ACC112 (cell line): ENCODE measurements at regions not wholly inside any gene's neighbourhood (a gene's known extent, or its start where the extent isn't known, plus 50 kb on each side); places are given as distances from the start of the nearest gene placed in this dataset.

Source experiments
- H2AFZ ChIP-seq: fragments of 200-600 bp; sonication (generic); one replicate; pipeline ENCODE4 v1.6.0; 2017; ENCODE audit warnings: antibody characterized with exemption, low read length; ENCODE audit not compliant: unreplicated experiment
- H3K27ac ChIP-seq: fragments of 200-600 bp; sonication (generic); 2 replicates; pipeline ENCODE4 v1.5.1; 2014; ENCODE audit warnings: low read depth, mild to moderate bottlenecking, antibody characterized with exemption, low read length, moderate library complexity
- H3K27me3 ChIP-seq: fragments of 200-600 bp; sonication (generic); 2 replicates; pipeline ENCODE4 v1.6.1; 2014; ENCODE audit warnings: mild to moderate bottlenecking, antibody characterized with exemption, low read length, moderate library complexity, mixed read lengths; ENCODE audit not compliant: insufficient read depth
- H3K36me3 ChIP-seq: fragments of 200-600 bp; sonication (generic); 2 replicates; pipeline ENCODE4 v1.6.1; 2016; ENCODE audit warnings: mild to moderate bottlenecking, antibody characterized with exemption, low read length, moderate library complexity, mixed read lengths; ENCODE audit not compliant: insufficient read depth
- H3K4me1 ChIP-seq: fragments of 200-600 bp; sonication (generic); one replicate; pipeline ENCODE4 v1.6.1; 2016; ENCODE audit warnings: low read length, mixed read lengths; ENCODE audit not compliant: insufficient read depth, unreplicated experiment, control insufficient read depth
- H3K4me3 ChIP-seq: fragments of 200-600 bp; sonication (generic); 2 replicates; pipeline ENCODE4 v1.5.1; 2014; ENCODE audit warnings: mild to moderate bottlenecking, low read depth, low read length
- H3K79me2 ChIP-seq: fragments of 200-600 bp; sonication (generic); one replicate; pipeline ENCODE4 v1.6.0; 2016; ENCODE audit warnings: low read length; ENCODE audit not compliant: control insufficient read depth, unreplicated experiment, insufficient read depth

GRCh38 chr7:18239212-18239611 is 211.6 kb upstream of the PRPS1L1 start:
- Histone ChIP-seq H3K36me3 (no peaks in the 10 kb centered on the region), H3K4me1 (no peaks in the 10 kb centered on the region), H3K4me3 (no peak overlapping the region), H2AFZ (no peak overlapping the region), H3K79me2 (no peaks in the 10 kb centered on the region), H3K27ac (no peak overlapping the region), H3K27me3 (peaks cover 47% of the 10 kb centered on the region)

- peaks cover 23% of the 10 kb centered on the region for H3K27me3 ChIP-seq
- H3K4me3 ChIP-seq: no peak overlapping the region
- no peak overlapping the region for H3K27ac ChIP-seq
- H3K4me1 ChIP-seq: no peaks in the 10 kb centered on the region
- H2AFZ ChIP-seq: no peak overlapping the region
- H3K36me3 ChIP-seq: no peaks in the 10 kb centered on the region
- H3K79me2 ChIP-seq: no peaks in the 10 kb centered on the region
Measured at GRCh38 chr7:18241543-18242231, 214.0 kb upstream of the PRPS1L1 start.

GRCh38 chr7:18243731-18244130 is 216.1 kb upstream of the PRPS1L1 start:
- Histone ChIP-seq H3K36me3 (no peaks in the 10 kb centered on the region), H3K79me2 (no peaks in the 10 kb centered on the region), H2AFZ (no peak overlapping the region), H3K27me3 (peaks cover 10% of the 10 kb centered on the region; the same call in 1 of the 2 replicates), H3K4me1 (no peaks in the 10 kb centered on the region), H3K4me3 (no peak overlapping the region), H3K27ac (no peak overlapping the region)

- Histone ChIP-seq H3K36me3 (no peaks in the 10 kb centered on the region), H2AFZ (no peak overlapping the region), H3K4me1 (no peaks in the 10 kb centered on the region), H3K27ac (no peak overlapping the region), H3K79me2 (no peaks in the 10 kb centered on the region), H3K27me3 (no peaks in the 10 kb centered on the region), H3K4me3 (no peak overlapping the region)
Measured at GRCh38 chr7:18250133-18250532, 222.5 kb upstream of the PRPS1L1 start.

- Histone ChIP-seq H2AFZ (no peak overlapping the region), H3K4me1 (no peaks in the 10 kb centered on the region), H3K4me3 (no peak overlapping the region), H3K27me3 (no peaks in the 10 kb centered on the region), H3K36me3 (no peaks in the 10 kb centered on the region), H3K27ac (no peak overlapping the region), H3K79me2 (no peaks in the 10 kb centered on the region)
Measured at GRCh38 chr7:18257711-18258110, 230.1 kb upstream of the PRPS1L1 start.

- H3K27ac ChIP-seq: no peak overlapping the region
- H2AFZ ChIP-seq: no peak overlapping the region
- no peak overlapping the region for H3K4me3 ChIP-seq
- no peaks in the 10 kb centered on the region for H3K4me1 ChIP-seq
- no peaks in the 10 kb centered on the region for H3K79me2 ChIP-seq
- H3K36me3 ChIP-seq: no peaks in the 10 kb centered on the region
- H3K27me3 ChIP-seq: no peaks in the 10 kb centered on the region
Measured at GRCh38 chr7:18262058-18262457, 233.5 kb upstream of the HDAC9 start.

GRCh38 chr7:18265611-18266281 is 229.8 kb upstream of the HDAC9 start:
- Histone ChIP-seq H3K4me1 (no peaks in the 10 kb centered on the region), H3K36me3 (no peaks in the 10 kb centered on the region), H3K27ac (no peak overlapping the region), H3K27me3 (no peaks in the 10 kb centered on the region), H2AFZ (no peak overlapping the region), H3K79me2 (no peaks in the 10 kb centered on the region), H3K4me3 (no peak overlapping the region)

GRCh38 chr7:18268571-18268970 is 227.0 kb upstream of the HDAC9 start:
- H3K4me3 ChIP-seq: no peak overlapping the region

GRCh38 chr7:18276380-18276779 is 219.2 kb upstream of the HDAC9 start:
- no peak overlapping the region for H3K4me3 ChIP-seq
- no peaks in the 10 kb centered on the region for H3K79me2 ChIP-seq
- H3K27ac ChIP-seq: no peak overlapping the region
- H3K4me1 ChIP-seq: no peaks in the 10 kb centered on the region
- H2AFZ ChIP-seq: no peak overlapping the region
- 0 out of 2 replicates have a peak, but pooled peaks cover 2% of the 10 kb centered on the region for H3K27me3 ChIP-seq
- no peaks in the 10 kb centered on the region for H3K36me3 ChIP-seq

More at GRCh38 chr7:18268571-18268970, 227.0 kb upstream of the HDAC9 start:
- no peak overlapping the region for H3K27ac ChIP-seq
- H3K27me3 ChIP-seq: no peaks in the 10 kb centered on the region
- no peak overlapping the region for H2AFZ ChIP-seq
- H3K4me1 ChIP-seq: no peaks in the 10 kb centered on the region
- H3K79me2 ChIP-seq: no peaks in the 10 kb centered on the region
- H3K36me3 ChIP-seq: no peaks in the 10 kb centered on the region

- H3K4me3 ChIP-seq: no peak overlapping the region
- no peak overlapping the region for H3K27ac ChIP-seq
- H2AFZ ChIP-seq: no peak overlapping the region
- H3K4me1 ChIP-seq: no peaks in the 10 kb centered on the region
- no peaks in the 10 kb centered on the region for H3K36me3 ChIP-seq
- no peaks in the 10 kb centered on the region for H3K79me2 ChIP-seq
- 0 out of 2 replicates have a peak, but pooled peaks cover 2% of the 10 kb centered on the region for H3K27me3 ChIP-seq
Measured at GRCh38 chr7:18278316-18278715, 217.2 kb upstream of the HDAC9 start.

GRCh38 chr7:18283045-18283444 is 212.5 kb upstream of the HDAC9 start:
- no peaks in the 10 kb centered on the region for H3K27me3 ChIP-seq
- H3K4me3 ChIP-seq: no peak overlapping the region
- no peak overlapping the region for H2AFZ ChIP-seq
- no peaks in the 10 kb centered on the region for H3K36me3 ChIP-seq
- no peak overlapping the region for H3K27ac ChIP-seq
- no peaks in the 10 kb centered on the region for H3K4me1 ChIP-seq
- no peaks in the 10 kb centered on the region for H3K79me2 ChIP-seq
